OCI-LY1 (cell line): ENCODE measurements at regions not wholly inside any gene's neighbourhood (a gene's known extent, or its start where the extent isn't known, plus 50 kb on each side); places are given as distances from the start of the nearest gene placed in this dataset.

Experiments
- H2AFZ ChIP-seq: fragments of 200-600 bp; sonication (generic), shearing (Covaris generic); 2 replicates; pipeline ENCODE4 v1.6.0; 2014; ENCODE audit warnings: antibody characterized with exemption, mild to moderate bottlenecking, low read length
- H3F3A ChIP-seq: fragments of 200-600 bp; sonication (generic), shearing (Covaris generic); 2 replicates; pipeline ENCODE4 v1.6.0; 2014; ENCODE audit warnings: mild to moderate bottlenecking, antibody characterized with exemption, low read length, moderate library complexity; ENCODE audit not compliant: insufficient read depth
- H3K27ac ChIP-seq: fragments of 200-600 bp; sonication (generic); 2 replicates; pipeline ENCODE4 v1.5.1; 2014; ENCODE audit warnings: low read length, mixed run types, mild to moderate bottlenecking, low read depth; ENCODE audit not compliant: poor library complexity, severe bottlenecking
- H3K27me3 ChIP-seq: fragments of 200-600 bp; sonication (generic); 2 replicates; pipeline ENCODE4 v1.6.0; 2014; ENCODE audit warnings: antibody characterized with exemption, mild to moderate bottlenecking, low read length, moderate library complexity; ENCODE audit not compliant: insufficient read depth
- H3K36me3 ChIP-seq: fragments of 200-600 bp; sonication (generic); 2 replicates; pipeline ENCODE4 v1.6.1; 2014; ENCODE audit warnings: mild to moderate bottlenecking, antibody characterized with exemption, low read length, moderate library complexity, mixed read lengths; ENCODE audit not compliant: insufficient read depth
- H3K4me1 ChIP-seq: fragments of 200-600 bp; sonication (generic); 2 replicates; pipeline ENCODE4 v1.5.1; 2014; ENCODE audit warnings: mild to moderate bottlenecking, low read length, moderate library complexity; ENCODE audit not compliant: insufficient read depth, severe bottlenecking
- H3K4me2 ChIP-seq: fragments of 200-600 bp; sonication (generic), shearing (Covaris generic); 2 replicates; pipeline ENCODE4 v1.6.1; 2014; ENCODE audit warnings: low read length
- H3K4me3 ChIP-seq: fragments of 200-600 bp; sonication (generic); 2 replicates; pipeline ENCODE4 v1.5.1; 2014; ENCODE audit warnings: low read length, low read depth, mild to moderate bottlenecking, mixed read lengths; ENCODE audit not compliant: poor library complexity, severe bottlenecking
- H3K79me2 ChIP-seq: fragments of 200-600 bp; shearing (Covaris generic); 2 replicates; pipeline ENCODE4 v1.6.1; 2016; ENCODE audit warnings: mixed run types, low read length, mixed read lengths; ENCODE audit not compliant: insufficient read depth
- H3K9ac ChIP-seq: fragments of 200-600 bp; sonication (generic), shearing (Covaris generic); 2 replicates; pipeline ENCODE4 v1.6.1; 2014; ENCODE audit warnings: mild to moderate bottlenecking, low read length, mixed read lengths
- H3K9me2 ChIP-seq: fragments of 200-600 bp; sonication (generic), shearing (Covaris generic); 2 replicates; pipeline ENCODE4 v1.6.1; 2014; ENCODE audit warnings: low read depth, mild to moderate bottlenecking, low read length, mixed read lengths
- H3K9me3 ChIP-seq: fragments of 200-600 bp; shearing (Covaris generic); 2 replicates; pipeline ENCODE4 v1.6.1; 2014; ENCODE audit warnings: low read length, mixed read lengths
- H4K20me1 ChIP-seq: fragments of 200-600 bp; sonication (generic), shearing (Covaris generic); 2 replicates; pipeline ENCODE4 v1.6.0; 2016; ENCODE audit warnings: mild to moderate bottlenecking, low read length; ENCODE audit not compliant: insufficient read depth
- EZH2 ChIP-seq: fragments of 200-600 bp; sonication (generic), shearing (Covaris generic); IDR thresholded peaks from 2 replicates; pipeline ENCODE4 v1.8.0; 2017; ENCODE audit warnings: borderline replicate concordance, mixed run types, mild to moderate bottlenecking, antibody characterized with exemption, low read length, moderate library complexity, mixed read lengths
- TF ChIP-seq, protein P1 (sequence below): fragments of 200-600 bp; sonication (generic), shearing (Covaris generic); IDR thresholded peaks from 2 replicates; pipeline ENCODE4 v1.5.1; 2017; ENCODE audit warnings: mild to moderate bottlenecking, antibody characterized with exemption, low read length, moderate library complexity, mixed read lengths

DNA sequence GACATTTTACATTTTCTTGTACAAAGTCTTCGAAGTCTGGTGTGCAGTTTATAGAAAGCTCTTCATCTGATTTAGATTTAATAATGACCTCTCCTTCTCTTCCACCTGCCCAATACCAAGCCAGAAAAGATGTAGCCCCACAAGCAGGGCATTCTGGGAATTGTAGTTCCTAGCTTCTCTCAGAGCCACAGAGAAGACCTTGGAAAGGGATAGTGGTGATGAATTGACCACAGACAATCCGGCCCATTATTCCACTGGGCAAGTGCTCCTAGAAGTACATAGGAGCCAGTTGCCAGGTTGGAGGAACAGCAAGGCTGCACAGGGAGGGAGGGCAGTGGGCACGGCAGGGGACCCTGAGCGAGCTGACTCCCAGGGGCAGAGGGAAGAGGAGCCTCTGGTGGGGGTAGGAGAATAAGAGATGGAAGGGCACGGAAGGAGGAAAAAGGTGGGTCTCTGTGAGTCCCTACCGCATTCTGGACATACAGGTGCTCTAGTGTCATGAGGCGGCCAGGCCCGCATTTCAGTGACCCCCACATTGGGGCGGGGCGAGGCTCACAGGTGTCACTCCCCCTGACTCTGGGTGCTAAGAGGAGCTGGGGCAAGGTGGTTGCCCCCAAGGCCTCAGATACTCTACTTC is 152.5 kb upstream of the HAAO start:
- Histone ChIP-seq H3F3A (no peaks in the 10 kb centered on the region), H3K4me1 (peaks cover 13% of the 10 kb centered on the region), H3K9me3 (no peaks in the 10 kb centered on the region), H3K79me2 (no peaks in the 10 kb centered on the region), H3K9ac (no peak overlapping the region), H3K36me3 (no peaks in the 10 kb centered on the region), H3K27ac (no peak overlapping the region), H4K20me1 (no peaks in the 10 kb centered on the region), H3K9me2 (no peaks in the 10 kb centered on the region), H3K4me2 (no peak overlapping the region), H2AFZ (no peak overlapping the region), H3K27me3 (no peaks in the 10 kb centered on the region), H3K4me3 (no peak overlapping the region)
- TF ChIP-seq EZH2: no peak
- TF ChIP-seq, protein P1, sequence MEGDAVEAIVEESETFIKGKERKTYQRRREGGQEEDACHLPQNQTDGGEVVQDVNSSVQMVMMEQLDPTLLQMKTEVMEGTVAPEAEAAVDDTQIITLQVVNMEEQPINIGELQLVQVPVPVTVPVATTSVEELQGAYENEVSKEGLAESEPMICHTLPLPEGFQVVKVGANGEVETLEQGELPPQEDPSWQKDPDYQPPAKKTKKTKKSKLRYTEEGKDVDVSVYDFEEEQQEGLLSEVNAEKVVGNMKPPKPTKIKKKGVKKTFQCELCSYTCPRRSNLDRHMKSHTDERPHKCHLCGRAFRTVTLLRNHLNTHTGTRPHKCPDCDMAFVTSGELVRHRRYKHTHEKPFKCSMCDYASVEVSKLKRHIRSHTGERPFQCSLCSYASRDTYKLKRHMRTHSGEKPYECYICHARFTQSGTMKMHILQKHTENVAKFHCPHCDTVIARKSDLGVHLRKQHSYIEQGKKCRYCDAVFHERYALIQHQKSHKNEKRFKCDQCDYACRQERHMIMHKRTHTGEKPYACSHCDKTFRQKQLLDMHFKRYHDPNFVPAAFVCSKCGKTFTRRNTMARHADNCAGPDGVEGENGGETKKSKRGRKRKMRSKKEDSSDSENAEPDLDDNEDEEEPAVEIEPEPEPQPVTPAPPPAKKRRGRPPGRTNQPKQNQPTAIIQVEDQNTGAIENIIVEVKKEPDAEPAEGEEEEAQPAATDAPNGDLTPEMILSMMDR: no peak

DNA sequence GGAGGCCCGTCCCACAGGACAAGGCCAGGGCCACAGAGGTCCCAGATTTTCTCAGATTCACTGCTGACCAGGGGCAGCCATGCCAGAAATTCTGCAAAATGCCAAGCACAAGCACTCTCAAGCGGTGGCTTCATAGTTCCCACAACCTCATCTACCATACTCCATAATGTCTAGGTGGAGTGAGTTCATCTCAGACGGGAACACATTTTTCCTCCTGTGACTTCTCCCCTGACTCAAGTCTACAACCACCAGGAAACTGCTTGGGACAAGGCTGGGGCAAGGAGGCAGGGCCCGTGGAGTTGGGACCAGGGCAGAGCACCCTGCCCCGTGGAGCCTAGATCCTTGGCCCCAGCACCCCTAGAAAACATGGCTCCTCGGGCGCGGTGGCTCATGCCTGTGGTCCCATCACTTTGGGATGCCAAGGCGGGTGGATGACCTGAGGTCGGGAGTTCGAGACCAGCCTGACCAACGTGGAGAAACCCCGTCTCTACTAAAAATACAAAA is 150.7 kb upstream of the HAAO start:
- H3F3A ChIP-seq: no peaks in the 10 kb centered on the region
- H3K4me1 ChIP-seq: no peaks in the 10 kb centered on the region
- H3K9ac ChIP-seq: no peak overlapping the region
- no peak overlapping the region for H2AFZ ChIP-seq
- TF ChIP-seq, protein P1: no peak
- TF ChIP-seq EZH2: no peak
- H3K4me3 ChIP-seq: no peak overlapping the region
- no peaks in the 10 kb centered on the region for H3K9me3 ChIP-seq
- H3K4me2 ChIP-seq: no peak overlapping the region
- H3K9me2 ChIP-seq: no peaks in the 10 kb centered on the region
- H3K36me3 ChIP-seq: no peaks in the 10 kb centered on the region
- no peaks in the 10 kb centered on the region for H3K79me2 ChIP-seq
- H4K20me1 ChIP-seq: no peaks in the 10 kb centered on the region
- no peaks in the 10 kb centered on the region for H3K27me3 ChIP-seq
- H3K27ac ChIP-seq: no peak overlapping the region

DNA sequence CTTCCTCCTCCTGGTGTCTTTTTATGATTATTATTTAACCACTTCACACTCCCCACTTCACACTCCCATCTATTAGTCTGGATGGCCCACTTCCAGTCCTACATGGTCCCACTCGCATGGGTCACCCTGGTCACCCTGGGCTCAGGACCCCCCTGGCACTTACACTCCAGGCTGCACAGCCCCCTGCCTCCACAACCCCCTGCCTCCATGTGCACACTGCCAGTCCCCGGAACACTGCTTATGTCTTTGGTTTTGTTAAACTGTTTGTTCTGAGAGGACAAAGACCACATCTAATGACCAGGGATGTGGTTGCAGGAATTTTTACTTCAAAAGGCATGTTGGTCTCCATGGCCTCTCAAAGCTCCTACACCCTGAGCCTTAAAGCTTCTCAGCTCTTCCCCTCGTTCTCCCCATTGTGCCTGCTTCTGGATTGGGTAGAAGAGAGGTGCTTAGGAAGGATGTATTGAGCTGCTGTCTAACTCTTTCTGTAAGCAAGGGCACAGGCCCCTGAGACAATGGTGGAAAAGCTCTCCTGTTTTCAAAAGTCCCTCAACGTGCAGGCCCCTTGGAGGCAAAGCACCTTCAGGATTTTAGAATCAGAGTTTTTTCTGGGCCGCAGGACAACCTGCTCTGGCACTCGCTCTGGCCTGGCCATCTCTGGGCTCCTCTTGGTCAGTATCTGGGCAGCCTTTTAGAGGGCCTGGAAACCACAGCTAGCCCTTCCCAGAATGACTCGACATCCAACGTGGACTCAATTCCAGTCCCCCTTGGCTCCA is 150.0 kb upstream of the HAAO start:
- H4K20me1 ChIP-seq: no peaks in the 10 kb centered on the region
- H3K9ac ChIP-seq: no peak overlapping the region
- no peaks in the 10 kb centered on the region for H3K9me2 ChIP-seq
- no peaks in the 10 kb centered on the region for H3K4me1 ChIP-seq
- H3K4me3 ChIP-seq: no peak overlapping the region
- H3K27me3 ChIP-seq: no peaks in the 10 kb centered on the region
- no peak overlapping the region for H3K27ac ChIP-seq
- H3K36me3 ChIP-seq: no peaks in the 10 kb centered on the region
- H3K4me2 ChIP-seq: no peak overlapping the region
- H3F3A ChIP-seq: no peaks in the 10 kb centered on the region
- H2AFZ ChIP-seq: no peak overlapping the region
- no peaks in the 10 kb centered on the region for H3K79me2 ChIP-seq
- no peaks in the 10 kb centered on the region for H3K9me3 ChIP-seq
- TF ChIP-seq, protein P1: no peak
- TF ChIP-seq EZH2: no peak
